GM13977 (cell line): ENCODE measurements at regions not wholly inside any gene's neighbourhood (a gene's known extent, or its start where the extent isn't known, plus 50 kb on each side); places are given as distances from the start of the nearest gene placed in this dataset.

Experiments used
- DNase-seq: peaks from one replicate; pipeline ENCODE4 v3.0.0; 2012; ENCODE audit warnings: low spot score
- CTCF ChIP-seq: IDR thresholded peaks from 2 replicates; pipeline ENCODE4 v1.5.1; 2012; ENCODE audit warnings: mild to moderate bottlenecking, control low read depth; ENCODE audit not compliant: insufficient read depth; ENCODE audit errors: extremely low read depth, missing control alignments
- in situ Hi-C: fragments of 300-500 bp; cut with MboI; formaldehyde crosslinking; loops from one replicate; pipeline ENCODE4 v1.12.0; 2022; ENCODE audit warnings: low sequenced_read_pairs, low pct_unique_long_range_greater_than_20kb, mixed read lengths, inconsistent platforms; ENCODE audit not compliant: unreplicated experiment

- no peak for TF ChIP-seq CTCF
- in situ Hi-C loops = no loop called here
- no peak for DNase-seq
These were observed 104.6 kb upstream of the KLF3 start for GRCh38 chr4:38559374-38559773.

GRCh38 chr4:38560340-38560739, 103.7 kb upstream of the KLF3 start:
- DNase-seq = no peak
- in situ Hi-C loops = no loop called here

GRCh38 chr4:38560768-38561558, 103.0 kb upstream of the KLF3 start:
- DNase-seq = peak; percentile 76
- TF ChIP-seq CTCF = no peak
- in situ Hi-C loops = no loop called here

More at GRCh38 chr4:38560340-38560739, 103.7 kb upstream of the KLF3 start:
- TF ChIP-seq CTCF = no peak

GRCh38 chr4:38562751-38563198, 101.2 kb upstream of the KLF3 start:
- no peak for TF ChIP-seq CTCF
- peak; percentile 25 for DNase-seq
- in situ Hi-C loops = no loop called here

- in situ Hi-C loops = no loop called here
- no peak for TF ChIP-seq CTCF
- no peak for DNase-seq
These were observed 100.1 kb upstream of the KLF3 start for GRCh38 chr4:38563707-38564495.

GRCh38 chr4:38565271-38566199, 98.5 kb upstream of the KLF3 start:
- DNase-seq = no peak
- TF ChIP-seq CTCF = no peak
- in situ Hi-C loops = no loop called here
